ENCODE measurements at regions not wholly inside any gene's neighbourhood (a gene's known extent, or its start where the extent isn't known, plus 50 kb on each side); places are given as distances from the start of the nearest gene placed in this dataset.
A peak's percentile ranks its signal among the peaks of the same experiment; 100 is the strongest.

- DNase-seq (ENCODE audit: low read depth): no peak
Observed at GRCh38 chr4:30837131-30837539, 117.0 kb downstream of the PCDH7 start.

GRCh38 chr4:30837861-30838260 is 117.7 kb downstream of the PCDH7 start:
- DNase-seq (ENCODE audit: low read depth): no peak

- DNase-seq (ENCODE audit: low read depth): no peak
Observed at GRCh38 chr4:30838331-30838730, 118.2 kb downstream of the PCDH7 start.

- peak; percentile 87 for DNase-seq (ENCODE audit: low read depth)
Observed at GRCh38 chr4:30839583-30840520, 119.7 kb downstream of the PCDH7 start.

GRCh38 chr4:30840571-30840970 is 120.4 kb downstream of the PCDH7 start:
- peak; percentile 50 for DNase-seq (ENCODE audit: low read depth)

- no peak for DNase-seq (ENCODE audit: low read depth)
Observed at GRCh38 chr4:30842142-30842541, 122.0 kb downstream of the PCDH7 start.

GRCh38 chr4:30842689-30843088 is 122.5 kb downstream of the PCDH7 start:
- DNase-seq (ENCODE audit: low read depth): no peak

- DNase-seq (ENCODE audit: low read depth): no peak
Observed at GRCh38 chr4:30844861-30845582, 124.9 kb downstream of the PCDH7 start.

GRCh38 chr4:30847167-30847566 is 127.0 kb downstream of the PCDH7 start:
- no peak for DNase-seq (ENCODE audit: low read depth)

GRCh38 chr4:30847958-30848357 is 127.8 kb downstream of the PCDH7 start:
- DNase-seq (ENCODE audit: low read depth): no peak

GRCh38 chr4:30854531-30854930 is 134.4 kb downstream of the PCDH7 start:
- peak; percentile 9 for DNase-seq (ENCODE audit: low read depth)

- DNase-seq (ENCODE audit: low read depth): no peak
Observed at GRCh38 chr4:30855232-30855631, 135.1 kb downstream of the PCDH7 start.

GRCh38 chr4:30856795-30857564 is 136.8 kb downstream of the PCDH7 start:
- no peak for DNase-seq (ENCODE audit: low read depth)

- peak; percentile 29 for DNase-seq (ENCODE audit: low read depth)
Observed at GRCh38 chr4:30860978-30861377, 140.8 kb downstream of the PCDH7 start.

GRCh38 chr4:30862196-30862595 is 142.0 kb downstream of the PCDH7 start:
- DNase-seq (ENCODE audit: low read depth): no peak

- DNase-seq (ENCODE audit: low read depth): peak; percentile 51
Observed at GRCh38 chr4:30863021-30863420, 142.9 kb downstream of the PCDH7 start.

GRCh38 chr4:30865691-30866090 is 145.5 kb downstream of the PCDH7 start:
- DNase-seq (ENCODE audit: low read depth): no peak

- DNase-seq (ENCODE audit: low read depth): no peak
Observed at GRCh38 chr4:30866346-30866745, 146.2 kb downstream of the PCDH7 start.

- no peak for DNase-seq (ENCODE audit: low read depth)
Observed at GRCh38 chr4:30866907-30867306, 146.7 kb downstream of the PCDH7 start.

GRCh38 chr4:30867427-30867826 is 147.3 kb downstream of the PCDH7 start:
- peak; percentile 6 for DNase-seq (ENCODE audit: low read depth)

- no peak for DNase-seq (ENCODE audit: low read depth)
Observed at GRCh38 chr4:30868111-30868895, 148.1 kb downstream of the PCDH7 start.
